Fibroblast of peridontal ligament (primary cell): ENCODE measurements at regions not wholly inside any gene's neighbourhood (a gene's known extent, or its start where the extent isn't known, plus 50 kb on each side); places are given as distances from the start of the nearest gene placed in this dataset.

Experiments
- DNase-seq: peaks from one replicate; pipeline ENCODE4 v3.0.0-alpha.2; 2010; ENCODE audit errors: extremely low read depth

GRCh38 chr10:78955206-78955605 lies 113.6 kb upstream of the ZMIZ1 start:
- no peak for DNase-seq

- no peak for DNase-seq
Observed at GRCh38 chr10:78956391-78956790, 112.4 kb upstream of the ZMIZ1 start.

GRCh38 chr10:78957471-78958039 lies 111.2 kb upstream of the ZMIZ1 start:
- peak; percentile 25 for DNase-seq

GRCh38 chr10:78959217-78959923 lies 109.4 kb upstream of the ZMIZ1 start:
- DNase-seq = no peak

GRCh38 chr10:78959924-78960285 lies 108.9 kb upstream of the ZMIZ1 start:
- DNase-seq = peak; percentile 45

- DNase-seq = peak; percentile 90
Observed at GRCh38 chr10:78960316-78960800, 108.4 kb upstream of the ZMIZ1 start.

GRCh38 chr10:78961760-78962159 lies 107.0 kb upstream of the ZMIZ1 start:
- no peak for DNase-seq

- DNase-seq = no peak
Observed at GRCh38 chr10:78963074-78964034, 105.4 kb upstream of the ZMIZ1 start.

- no peak for DNase-seq
Observed at GRCh38 chr10:78964274-78964951, 104.4 kb upstream of the ZMIZ1 start.

GRCh38 chr10:78964952-78965633 lies 103.7 kb upstream of the ZMIZ1 start:
- no peak for DNase-seq

GRCh38 chr10:78966182-78966787 lies 102.5 kb upstream of the ZMIZ1 start:
- no peak for DNase-seq

GRCh38 chr10:78966844-78967488 lies 101.8 kb upstream of the ZMIZ1 start:
- no peak for DNase-seq

GRCh38 chr10:78968300-78968942 lies 100.3 kb upstream of the ZMIZ1 start:
- no peak for DNase-seq

- no peak for DNase-seq
Observed at GRCh38 chr10:78968943-78969342, 99.8 kb upstream of the ZMIZ1 start.

GRCh38 chr10:78969719-78970118 lies 99.0 kb upstream of the ZMIZ1 start:
- no peak for DNase-seq

- DNase-seq = no peak
Observed at GRCh38 chr10:78970261-78970660, 98.5 kb upstream of the ZMIZ1 start.

- DNase-seq = no peak
Observed at GRCh38 chr10:78971094-78971682, 97.6 kb upstream of the ZMIZ1 start.

- no peak for DNase-seq
Observed at GRCh38 chr10:78972160-78972946, 96.4 kb upstream of the ZMIZ1 start.
